Mucosa of gallbladder (tissue), 1 donor: ENCODE measurements at regions not wholly inside any gene's neighbourhood (a gene's known extent, or its start where the extent isn't known, plus 50 kb on each side); places are given as distances from the start of the nearest gene placed in this dataset.
A peak's percentile ranks its signal among the peaks of the same experiment; 100 is the strongest.

ENCODE experiments used
- DNase-seq: peaks from one replicate; pipeline ENCODE4 v3.0.0-alpha.2; 2020; ENCODE audit warnings: low spot score
- donor health status: DM: no; HTN: no; CAD: no.

DNA sequence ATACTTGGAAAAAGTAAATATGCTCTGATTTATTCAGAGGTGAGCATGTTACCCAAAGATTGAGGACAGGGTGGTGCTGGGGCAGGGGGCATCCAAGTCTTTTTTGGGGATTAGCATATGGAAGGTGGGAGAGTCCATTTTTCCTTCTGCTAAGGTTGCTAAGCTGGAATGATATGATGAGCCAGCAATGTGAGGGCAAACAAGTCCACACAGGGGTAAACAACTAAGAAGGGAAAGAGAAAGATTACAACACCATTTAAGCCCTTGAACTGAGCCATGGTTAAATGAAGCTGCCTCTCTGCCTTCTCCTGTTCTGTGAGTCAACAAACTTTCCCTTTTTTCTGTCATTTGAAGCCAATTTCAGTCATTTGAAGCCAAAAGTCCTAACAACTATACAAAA lies 89.0 kb downstream of the RPL22L1 start:
- no peak for DNase-seq

DNA sequence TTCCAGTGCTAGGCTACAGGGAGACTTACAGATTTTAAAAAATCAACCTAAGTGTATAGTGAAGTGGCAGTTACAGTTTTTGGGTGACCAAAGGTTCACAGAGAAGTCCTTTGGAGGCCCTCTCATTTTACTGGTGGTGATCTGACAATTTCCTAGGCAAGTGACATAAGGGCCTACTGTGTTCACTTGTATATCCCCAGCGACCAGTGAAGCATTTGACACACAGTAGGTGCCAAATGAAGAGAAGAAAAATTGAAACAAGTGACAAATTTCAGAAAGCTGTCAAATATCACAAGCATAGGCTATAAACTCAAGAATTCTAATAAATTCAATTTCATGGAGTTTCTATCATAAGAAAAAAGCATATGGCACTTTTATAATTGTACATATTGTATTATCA lies 89.5 kb downstream of the RPL22L1 start:
- DNase-seq, result no peak

DNA sequence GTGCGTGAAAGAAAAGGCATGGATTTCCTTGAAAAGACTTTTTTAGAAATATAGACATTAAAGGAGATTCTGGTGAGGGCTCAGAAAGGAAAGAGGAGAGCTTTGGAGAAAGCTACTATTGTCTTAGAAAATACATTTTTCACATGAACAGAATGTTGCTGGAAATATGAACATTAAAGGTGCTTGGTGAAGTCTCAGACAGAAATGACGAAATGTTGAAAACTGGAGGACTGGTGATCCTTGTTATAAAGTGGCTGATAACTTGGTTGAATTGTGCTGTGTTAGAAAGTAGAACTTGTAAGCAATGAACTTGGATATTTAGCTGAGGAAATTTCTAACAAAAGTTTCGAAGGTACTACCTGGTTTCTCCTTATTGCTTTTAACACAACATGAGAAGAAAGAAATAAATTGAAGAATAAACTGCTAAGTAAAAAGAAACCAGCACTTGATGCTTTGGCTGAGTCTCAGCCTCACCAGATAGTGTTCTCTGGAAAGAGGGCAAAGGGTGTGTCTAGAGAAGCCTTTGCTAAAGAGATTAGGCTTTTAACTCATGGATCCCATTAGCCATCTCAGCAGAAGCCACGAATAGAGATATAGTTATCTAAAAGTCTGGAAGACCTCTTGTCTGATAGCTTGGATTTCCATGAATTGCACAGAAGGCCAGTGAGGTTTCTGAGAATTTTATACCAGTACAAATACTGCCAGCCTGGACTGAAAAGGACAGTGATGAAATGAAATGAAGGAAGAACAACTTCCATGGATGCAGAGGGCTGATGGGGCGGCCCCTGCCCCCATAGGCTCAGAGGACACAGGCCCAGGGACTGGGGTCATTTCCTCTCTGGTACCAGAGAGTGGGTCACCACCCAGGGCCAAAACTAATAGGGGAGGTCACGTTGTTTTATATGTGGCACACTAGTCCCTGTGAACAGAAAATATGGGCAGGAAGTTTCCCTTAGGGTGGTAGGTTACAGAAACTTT lies 91.5 kb downstream of the RPL22L1 start:
- no peak for DNase-seq

DNA sequence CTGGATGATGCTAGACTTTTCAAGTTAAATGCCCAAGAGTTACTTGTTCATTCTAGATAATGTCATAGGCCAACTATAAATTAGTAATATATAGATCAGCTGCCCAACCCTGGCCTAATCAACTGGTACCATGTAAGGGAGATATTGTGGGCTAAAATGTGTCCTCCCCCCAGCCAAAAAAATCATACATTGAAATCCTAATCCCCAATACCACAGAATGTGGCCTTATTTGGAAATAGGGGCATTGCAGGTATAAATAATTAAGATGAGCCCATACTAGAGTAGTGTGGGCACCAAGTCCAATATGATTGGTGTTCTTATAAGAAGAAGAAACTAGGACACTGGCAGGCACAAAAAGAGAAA lies 92.5 kb downstream of the RPL22L1 start:
- DNase-seq, result no peak

DNA sequence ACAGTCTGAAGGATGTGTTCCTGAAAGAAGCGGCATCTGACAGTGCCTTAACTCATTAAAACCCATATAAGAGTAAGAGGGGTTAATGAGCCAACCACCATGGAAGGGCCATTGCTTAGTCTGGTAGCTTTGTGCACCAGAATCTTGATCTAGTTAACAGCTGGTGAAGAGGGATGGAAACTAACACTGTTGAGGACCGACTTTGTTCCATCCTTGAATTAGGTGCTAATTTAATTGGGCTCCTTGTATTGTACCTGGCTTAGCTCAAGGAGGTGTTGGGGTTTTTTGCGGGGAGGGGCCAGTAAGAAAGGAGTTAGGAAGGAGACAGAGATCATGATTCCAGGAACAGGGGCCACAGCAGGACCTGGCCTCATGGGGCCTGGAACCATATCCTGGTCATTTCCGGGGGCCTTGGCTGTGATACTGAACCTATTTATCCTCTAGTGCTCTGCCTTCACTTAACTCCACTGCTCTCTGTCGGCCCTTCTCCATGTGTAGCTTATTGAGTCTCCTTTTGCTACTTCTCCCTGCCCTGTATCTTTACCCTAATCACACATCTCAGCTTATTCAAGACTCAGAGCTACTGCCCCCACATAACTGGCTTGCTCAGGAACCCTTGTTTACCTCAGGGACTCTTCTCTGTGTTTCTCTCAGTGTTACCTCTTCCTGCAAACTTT lies 93.0 kb downstream of the RPL22L1 start:
- no peak for DNase-seq

DNA sequence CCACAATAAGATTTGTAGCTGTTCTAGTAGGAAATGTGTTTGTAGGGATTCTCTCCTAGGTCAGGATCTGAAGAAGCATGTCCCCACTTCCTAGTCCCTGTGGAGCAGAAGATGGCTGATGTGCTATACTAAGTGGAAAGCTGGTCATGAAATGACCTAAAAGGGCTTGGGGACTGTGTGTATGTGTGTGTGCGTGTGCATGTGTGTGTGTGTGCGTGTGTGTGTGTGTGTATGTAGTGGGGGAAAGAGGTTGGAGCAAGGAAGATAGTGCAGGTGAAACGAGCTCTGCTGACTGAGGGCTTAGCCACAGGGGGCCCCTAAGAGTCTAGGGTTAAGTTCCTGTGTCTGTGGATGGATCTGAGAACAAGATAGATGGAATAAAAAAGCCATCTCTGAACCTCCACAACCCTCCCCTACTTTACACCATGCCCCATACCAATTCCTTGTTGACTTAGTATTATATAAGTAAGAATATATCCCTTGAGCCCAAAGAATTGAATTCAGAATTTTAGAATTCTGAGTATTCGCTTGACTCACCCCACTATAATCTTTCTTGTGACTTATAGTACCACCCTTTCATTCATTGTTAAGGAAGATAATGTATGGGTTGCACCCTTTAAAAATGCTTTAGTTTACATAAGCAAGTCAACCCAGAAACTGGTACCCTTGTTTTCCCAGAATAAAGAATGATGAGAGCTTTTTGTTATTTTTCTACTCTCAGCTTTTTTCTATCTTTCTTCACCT lies 96.1 kb downstream of the RPL22L1 start:
- no peak for DNase-seq

DNA sequence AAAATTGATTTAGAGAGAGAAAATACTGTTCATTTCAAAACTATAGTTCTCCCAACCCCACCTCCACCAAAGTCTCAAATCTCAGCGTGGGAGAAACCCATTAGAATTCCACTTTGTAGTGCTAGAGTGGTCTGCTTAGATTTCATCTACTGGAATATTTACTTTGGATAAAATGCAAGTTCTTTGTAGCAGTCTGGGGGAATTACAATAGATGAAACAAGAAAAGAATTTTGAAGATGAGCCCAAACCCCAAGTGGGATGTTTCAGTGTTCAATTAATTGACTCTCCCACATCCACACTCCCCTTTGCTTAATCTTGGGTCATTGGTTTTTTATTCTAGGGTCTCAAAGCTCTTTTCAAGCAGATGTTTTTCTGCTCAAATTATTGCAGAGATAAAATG lies 97.8 kb downstream of the RPL22L1 start:
- DNase-seq, result no peak

DNA sequence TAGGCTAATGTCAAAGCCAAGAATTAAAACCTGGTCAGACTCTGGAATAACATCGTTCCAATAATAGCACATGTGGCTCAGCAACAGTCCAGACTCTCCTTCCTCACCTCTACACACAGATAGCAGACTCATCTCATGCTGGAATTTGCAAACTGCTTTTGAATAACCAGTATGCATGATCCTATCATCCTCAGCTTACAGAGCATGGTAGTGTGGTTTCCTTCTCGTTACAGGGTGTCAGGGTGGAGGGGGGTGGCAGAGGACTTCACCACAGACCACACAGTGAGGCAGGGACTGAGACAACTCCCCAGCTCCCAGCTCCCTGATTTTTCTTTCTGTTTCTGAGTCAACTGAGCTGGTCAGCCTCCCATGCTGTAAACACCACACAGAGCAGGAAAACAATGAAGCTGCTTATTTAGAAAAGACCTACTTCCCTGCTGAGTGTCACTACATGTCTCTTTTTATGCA lies 101.6 kb downstream of the RPL22L1 start:
- peak; percentile 17 for DNase-seq

DNA sequence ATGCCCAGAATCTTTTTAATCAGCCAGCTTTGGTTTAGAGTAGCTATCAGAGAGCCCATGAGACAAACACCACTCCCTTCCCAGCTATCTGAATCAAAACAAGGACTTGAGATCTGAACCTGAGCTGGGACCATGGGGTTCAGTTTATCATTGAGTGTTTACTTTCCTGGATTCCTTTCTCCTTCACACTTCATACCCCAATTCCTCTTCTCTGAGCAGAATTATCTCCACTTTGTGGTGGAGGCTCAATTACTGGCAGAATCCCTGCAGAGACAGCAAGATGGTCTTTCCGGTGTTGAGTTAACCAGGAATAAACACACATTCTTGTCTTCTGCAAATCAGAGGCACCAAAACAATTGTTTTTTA lies 102.4 kb downstream of the RPL22L1 start:
- no peak for DNase-seq

DNA sequence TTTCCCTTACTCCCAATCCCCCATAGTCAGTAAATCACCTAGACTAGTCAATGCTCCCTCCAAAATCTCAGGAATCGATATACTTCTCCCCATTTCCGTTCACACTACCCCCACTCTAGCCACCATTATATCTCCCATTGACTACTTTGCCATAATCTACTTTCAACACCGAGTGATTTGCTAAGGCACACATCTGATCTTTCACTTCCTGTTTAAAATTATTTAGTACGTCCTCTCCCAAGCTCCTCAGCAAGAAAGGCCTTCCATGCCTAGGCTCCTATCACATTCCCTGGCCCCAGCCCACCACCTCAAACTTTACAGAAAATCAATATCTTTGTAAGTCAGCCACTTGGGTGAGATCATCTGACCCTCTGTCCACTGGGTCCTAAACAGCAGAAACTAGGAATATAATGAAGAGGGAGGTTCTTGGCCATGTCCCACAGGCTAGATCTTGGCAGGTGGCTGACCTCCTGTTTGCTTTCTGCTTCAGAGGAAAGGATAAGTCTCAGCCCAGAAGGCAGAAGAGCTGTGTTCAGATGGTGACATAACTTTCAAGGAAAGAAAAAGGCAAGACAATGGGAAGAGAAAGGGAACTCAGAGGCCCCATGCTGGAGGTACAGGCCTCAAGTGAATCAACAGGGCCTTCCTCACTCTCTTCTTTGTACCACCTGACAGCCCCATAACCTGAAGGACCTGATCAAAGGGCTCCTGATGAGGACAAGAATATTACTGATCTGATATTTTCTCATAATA lies 103.0 kb downstream of the RPL22L1 start:
- DNase-seq, result no peak

DNA sequence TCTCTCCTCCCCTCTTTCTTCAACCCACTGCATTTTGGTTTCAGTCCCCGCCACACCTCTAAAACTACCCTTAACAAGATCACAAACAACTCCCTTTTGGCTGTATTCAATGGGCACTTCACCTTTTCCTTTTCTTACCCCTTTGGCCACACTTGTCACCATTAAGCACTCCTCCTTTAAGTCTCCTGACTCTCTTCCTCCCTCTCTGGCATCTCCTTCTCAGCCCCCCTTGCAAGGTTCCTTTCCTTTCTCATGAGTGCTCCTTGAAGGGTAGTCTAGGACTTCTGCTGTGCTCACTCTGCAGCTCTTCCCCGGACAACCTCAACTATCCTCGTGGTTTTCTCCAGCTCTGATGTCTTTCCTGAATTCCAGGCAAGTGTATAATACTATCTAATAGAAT lies 103.7 kb downstream of the RPL22L1 start:
- DNase-seq, result no peak

DNA sequence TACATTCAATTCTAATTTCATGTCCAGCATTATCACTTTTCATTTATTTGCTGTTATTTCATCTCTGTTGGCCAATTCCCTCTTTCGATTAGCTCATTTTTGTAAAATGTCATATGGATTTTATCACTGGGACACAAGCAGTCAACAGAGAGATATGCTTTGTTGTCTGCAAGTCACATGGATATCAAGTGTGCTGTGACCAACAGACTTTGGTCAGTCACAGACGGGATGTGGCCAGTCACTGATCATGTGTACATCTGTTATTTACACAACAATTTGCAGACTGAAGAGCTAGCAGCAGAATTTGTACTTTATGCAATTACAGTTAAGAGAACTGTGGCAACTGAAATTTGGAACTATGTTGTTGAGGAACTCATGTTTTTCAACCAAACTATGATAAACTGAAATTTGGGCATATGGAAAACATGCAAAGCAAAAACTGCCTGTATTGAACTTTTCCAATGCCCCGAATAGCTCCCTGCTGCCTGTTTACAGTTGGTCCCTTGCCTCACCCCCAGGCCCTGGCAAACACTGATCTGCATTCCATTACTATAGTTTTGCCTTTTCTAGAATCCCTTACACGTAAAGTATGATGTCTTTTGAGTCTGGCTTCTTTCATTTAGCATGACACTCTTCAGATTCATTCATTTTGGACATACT lies 104.4 kb downstream of the RPL22L1 start:
- peak; percentile 45 for DNase-seq

DNA sequence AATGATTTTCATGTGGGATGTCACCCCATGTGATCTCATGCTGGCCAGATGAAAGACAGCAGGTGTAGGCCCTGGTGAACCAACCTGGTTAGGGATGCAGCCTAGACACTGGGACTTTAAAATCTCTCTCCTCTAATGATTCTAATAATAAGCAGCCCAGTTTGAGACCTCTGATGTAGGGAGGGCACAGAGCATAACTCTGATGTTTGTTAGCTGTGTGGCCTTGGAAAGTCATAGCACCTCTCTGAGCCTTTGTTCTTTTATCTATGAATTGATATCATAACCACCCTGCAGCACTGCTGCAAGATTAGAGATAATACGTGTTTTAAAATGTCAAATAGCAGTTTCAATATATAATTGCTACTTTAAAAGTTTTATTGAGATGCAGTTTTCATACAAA lies 106.0 kb downstream of the RPL22L1 start:
- DNase-seq, result no peak

DNA sequence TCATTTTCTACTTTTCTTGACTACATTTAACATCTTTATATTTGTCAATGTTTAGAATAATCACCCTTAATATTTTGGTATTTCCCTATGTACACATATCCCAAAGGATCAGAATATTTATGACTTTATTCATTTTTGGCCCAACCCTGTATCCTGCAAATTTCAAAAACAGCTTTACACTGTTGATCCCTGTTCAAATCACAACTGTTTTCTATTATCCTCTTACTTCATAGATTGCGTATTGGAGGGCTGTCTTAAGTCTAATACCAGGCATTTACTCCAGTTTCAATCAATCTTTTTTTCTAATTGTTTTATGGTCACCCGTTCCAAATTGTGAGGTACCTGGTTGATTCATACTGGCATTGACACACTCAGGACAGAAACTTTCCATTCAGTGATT lies 107.9 kb downstream of the RPL22L1 start:
- no peak for DNase-seq

DNA sequence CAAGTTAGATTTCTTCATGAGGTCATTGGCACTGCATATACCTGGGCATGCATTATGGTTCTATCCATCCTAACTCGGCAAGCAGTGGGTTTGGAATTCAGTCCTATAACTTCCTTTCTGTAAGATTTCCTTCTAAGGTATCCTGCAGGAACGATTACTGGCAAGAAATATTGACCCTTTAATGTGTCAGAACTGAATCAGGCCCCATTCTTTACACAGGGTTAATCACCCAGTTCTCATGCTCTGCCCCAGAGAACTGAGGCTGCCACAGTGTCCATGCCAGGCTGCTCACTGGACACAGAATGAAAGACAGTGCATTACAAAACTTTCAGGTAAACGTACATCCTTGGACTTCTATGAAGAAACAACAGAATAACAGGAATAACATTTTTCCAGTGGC lies 108.9 kb downstream of the RPL22L1 start:
- no peak for DNase-seq

DNA sequence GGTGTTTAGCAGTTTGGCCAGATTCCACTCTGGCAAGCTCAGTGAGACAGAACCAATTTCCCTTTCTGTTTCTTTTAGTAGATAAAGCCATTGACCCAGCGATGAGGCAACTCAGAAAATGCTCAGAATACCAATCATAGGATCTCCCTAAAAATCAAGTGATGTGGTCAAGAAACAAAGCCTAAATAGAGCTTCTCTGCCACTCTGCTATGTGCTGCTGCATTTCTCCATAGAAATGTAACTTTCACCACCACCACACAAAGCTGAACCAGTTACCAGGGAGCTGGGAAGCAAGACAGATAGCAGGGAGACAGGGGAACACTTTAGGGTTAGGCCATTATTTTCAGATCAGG lies 109.8 kb downstream of the RPL22L1 start:
- DNase-seq, result no peak

DNA sequence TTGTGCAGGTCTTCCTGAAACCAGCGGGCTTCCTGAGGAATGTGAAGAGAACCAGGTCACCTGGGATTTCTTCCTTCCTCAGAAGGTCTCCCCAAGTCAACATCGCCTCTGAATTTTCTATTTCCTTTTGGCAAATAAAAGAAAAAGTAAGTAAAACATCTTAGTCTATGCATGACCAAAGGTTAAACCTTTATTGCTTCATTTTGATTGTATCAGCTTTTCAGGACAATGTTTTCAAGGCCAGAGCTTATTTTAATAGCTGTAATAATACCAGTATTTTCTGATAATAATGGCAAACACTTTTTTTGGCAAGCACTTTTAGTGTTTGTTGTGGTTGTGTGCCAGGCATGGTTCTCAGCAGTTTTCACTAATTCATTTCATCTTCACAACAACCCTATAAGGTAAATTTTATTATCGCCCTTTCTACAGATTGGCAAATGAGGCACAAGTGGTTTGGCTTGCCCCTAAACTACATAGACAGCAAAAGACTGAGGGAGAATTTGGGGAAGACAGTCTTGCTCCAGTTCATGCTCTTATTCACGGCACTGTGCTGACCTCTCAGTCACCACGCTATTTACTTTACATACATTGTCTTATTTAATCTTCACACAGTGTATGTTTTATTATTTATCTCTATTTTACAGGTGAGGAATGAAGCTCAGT lies 110.4 kb downstream of the RPL22L1 start:
- DNase-seq, result no peak

DNA sequence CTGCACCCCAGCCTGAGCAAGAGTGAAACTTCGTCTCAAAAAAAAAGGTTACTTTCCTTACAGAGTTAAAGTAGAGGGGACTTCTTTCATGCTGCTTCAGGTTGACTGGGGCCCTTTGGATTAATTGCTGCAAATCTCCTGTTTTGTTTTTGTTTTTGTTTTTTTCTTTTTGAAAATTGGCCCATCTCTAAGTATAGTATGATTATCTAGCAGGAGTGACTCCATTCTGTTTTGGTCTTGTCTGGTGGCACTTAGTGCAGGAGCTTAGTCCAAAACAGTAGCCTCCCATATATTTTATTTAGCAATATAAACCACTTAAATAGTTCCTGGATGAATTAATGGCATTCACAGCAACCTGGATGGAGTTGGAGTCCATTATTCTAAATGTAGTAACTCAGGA lies 113.0 kb downstream of the RPL22L1 start:
- DNase-seq, result no peak

DNA sequence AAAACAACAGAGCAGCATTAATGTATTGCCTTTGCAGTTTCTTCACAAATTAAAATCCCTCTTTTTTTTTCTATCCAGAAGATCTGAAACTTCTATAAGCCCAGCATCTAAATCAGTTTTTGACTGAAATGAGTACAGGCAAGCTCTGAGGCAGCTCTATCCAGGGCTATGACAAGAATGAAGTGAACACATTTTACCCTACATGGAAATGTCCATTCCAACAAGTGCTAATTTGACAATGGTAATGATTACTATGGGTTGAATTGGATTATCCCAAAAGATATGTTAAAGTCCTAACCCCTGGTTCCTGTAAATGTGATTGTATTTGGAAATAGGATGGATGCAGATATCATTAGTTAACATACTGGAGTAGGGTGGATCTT lies 115.7 kb downstream of the RPL22L1 start:
- no peak for DNase-seq

DNA sequence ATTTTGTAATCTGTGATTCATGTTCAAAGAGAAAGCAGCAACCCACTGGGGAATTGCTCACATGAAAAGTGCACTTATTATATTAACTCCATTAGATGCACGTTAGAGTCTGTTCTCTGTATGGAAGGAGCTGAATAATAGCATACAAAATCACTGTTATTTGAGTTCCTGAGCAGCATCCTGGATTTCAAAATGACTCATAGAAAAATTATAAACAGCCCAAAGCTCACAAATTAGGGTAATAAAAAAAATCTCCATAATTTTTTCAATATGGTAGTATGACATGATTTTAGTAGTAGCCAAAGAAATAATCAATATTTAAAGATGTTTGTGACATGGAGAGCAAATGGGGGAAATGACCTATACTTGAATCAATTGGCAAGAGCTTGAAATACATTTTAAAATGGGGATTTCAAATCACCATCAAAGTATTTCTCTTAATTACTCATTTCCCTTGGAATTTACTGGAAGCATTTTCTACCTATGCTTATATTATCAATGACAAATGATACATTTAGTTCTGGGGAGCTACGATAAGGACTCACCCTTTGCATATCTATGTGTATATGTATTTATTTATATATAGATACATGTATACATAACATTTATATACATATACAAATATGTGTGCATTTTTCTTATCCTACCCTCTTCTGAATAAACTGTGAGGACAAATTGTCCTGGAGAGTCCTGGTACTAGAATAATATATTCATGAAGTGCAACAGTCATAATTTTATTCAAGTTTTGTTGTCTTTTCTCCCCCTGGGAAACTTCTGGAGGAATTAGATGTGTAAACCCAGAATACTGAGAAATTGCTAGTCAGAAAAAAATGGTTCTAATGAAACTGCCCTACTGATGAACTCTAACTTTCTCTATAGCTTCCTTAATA lies 116.3 kb downstream of the RPL22L1 start:
- DNase-seq, result no peak
